ENCODE measurements at regions not wholly inside any gene's neighbourhood (a gene's known extent, or its start where the extent isn't known, plus 50 kb on each side); places are given as distances from the start of the nearest gene placed in this dataset.

- no peak for TF ChIP-seq EP300 (IDR thresholded peaks at IDR 0.05; ENCODE audit: borderline replicate concordance)
- no peak for TF ChIP-seq CREB1 (IDR thresholded peaks at IDR 0.05; ENCODE audit: low read depth)
- TF ChIP-seq TAF1 (IDR thresholded peaks at IDR 0.05; ENCODE audit: low read depth), result no peak
- no peak for TF ChIP-seq CEBPB (IDR thresholded peaks at IDR 0.05)
- TF ChIP-seq TEAD4 (IDR thresholded peaks at IDR 0.05), result no peak
- no peak for TF ChIP-seq MAX (IDR thresholded peaks at IDR 0.05)
- no peak for TF ChIP-seq REST (IDR thresholded peaks at IDR 0.05; ENCODE audit: low read depth)
- no peak for TF ChIP-seq YY1 (IDR thresholded peaks at IDR 0.05; ENCODE audit: low read depth)
- TF ChIP-seq ZBTB7A (IDR thresholded peaks at IDR 0.05; ENCODE audit: low read depth), result no peak
- TF ChIP-seq RAD21 (IDR thresholded peaks at IDR 0.05; ENCODE audit: low read depth), result no peak
These were observed 346.6 kb downstream of the RPS6KC1 start for GRCh38 chr1:213397638-213398037.

Data from Ishikawa (cell line).